ENCODE measurements at regions not wholly inside any gene's neighbourhood (a gene's known extent, or its start where the extent isn't known, plus 50 kb on each side); places are given as distances from the start of the nearest gene placed in this dataset.

DNA sequence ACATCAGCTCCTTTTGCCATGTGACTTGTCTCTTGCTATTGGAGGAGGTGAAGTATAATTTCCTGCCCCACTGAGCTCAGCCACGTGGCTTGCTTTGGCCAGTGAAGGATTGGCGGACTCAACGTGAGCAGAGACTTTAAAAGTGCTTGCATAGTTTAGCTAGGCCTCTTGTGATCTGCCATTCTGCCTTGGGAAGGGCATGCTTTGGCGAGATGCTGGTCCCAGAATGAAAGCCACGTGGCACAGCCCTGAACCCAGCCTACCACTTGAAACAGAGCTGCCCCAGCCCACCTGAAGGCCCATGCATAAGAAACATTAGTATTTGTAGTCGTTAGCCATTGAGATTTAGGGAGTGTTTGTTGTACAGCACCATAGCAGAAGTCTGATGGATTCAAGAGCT, 148.2 kb downstream of the TMEM132E start:
- TF ChIP-seq EZH2 (IDR thresholded peaks at IDR 0.05; ENCODE audit: low read length, missing control alignments) = no peak
- TF ChIP-seq, protein P1, sequence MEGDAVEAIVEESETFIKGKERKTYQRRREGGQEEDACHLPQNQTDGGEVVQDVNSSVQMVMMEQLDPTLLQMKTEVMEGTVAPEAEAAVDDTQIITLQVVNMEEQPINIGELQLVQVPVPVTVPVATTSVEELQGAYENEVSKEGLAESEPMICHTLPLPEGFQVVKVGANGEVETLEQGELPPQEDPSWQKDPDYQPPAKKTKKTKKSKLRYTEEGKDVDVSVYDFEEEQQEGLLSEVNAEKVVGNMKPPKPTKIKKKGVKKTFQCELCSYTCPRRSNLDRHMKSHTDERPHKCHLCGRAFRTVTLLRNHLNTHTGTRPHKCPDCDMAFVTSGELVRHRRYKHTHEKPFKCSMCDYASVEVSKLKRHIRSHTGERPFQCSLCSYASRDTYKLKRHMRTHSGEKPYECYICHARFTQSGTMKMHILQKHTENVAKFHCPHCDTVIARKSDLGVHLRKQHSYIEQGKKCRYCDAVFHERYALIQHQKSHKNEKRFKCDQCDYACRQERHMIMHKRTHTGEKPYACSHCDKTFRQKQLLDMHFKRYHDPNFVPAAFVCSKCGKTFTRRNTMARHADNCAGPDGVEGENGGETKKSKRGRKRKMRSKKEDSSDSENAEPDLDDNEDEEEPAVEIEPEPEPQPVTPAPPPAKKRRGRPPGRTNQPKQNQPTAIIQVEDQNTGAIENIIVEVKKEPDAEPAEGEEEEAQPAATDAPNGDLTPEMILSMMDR (conservative IDR thresholded peaks at IDR 0.05 in 1 of 2, IDR thresholded peaks at IDR 0.05 in 1 of 2; ENCODE audit: low read depth in 1 of 2, low read length in 2 of 2) = no peak

All from fibroblast of lung (primary cell).